Stimulated activated naive B cell treated with anti-CD40 and anti-IgM and Interleukin-4, amounts not matched to agents 10 μg/mL and 1 μg/mL and 100 μg/mL, for 72 hours (primary cell): ENCODE measurements at regions not wholly inside any gene's neighbourhood (a gene's known extent, or its start where the extent isn't known, plus 50 kb on each side); places are given as distances from the start of the nearest gene placed in this dataset.
A peak's percentile ranks its signal among the peaks of the same experiment; 100 is the strongest.
"Not testable (repeated sequence)": the region's sequence is repeated elsewhere in the genome, so short reads cannot be mapped to it uniquely, and the experiment has no call there.

Experiments
- ATAC-seq, 2 donors: fragments of 150-1000 bp; cut with Tn5 transposase; replicated peaks; 2 replicates each; pipeline ENCODE4 v1.10.0; 2021; ENCODE audit warnings: moderate library complexity in 1 of 2
- DNase-seq: peaks from one replicate; pipeline ENCODE4 v3.0.0; 2021
- H3K27ac Mint-ChIP-seq: one replicate; pipeline ENCODE4 v1.8.0; 2022; ENCODE audit warnings: mild to moderate bottlenecking, mixed read lengths
- H3K27me3 Mint-ChIP-seq, 2 donors: one replicate each; pipeline ENCODE4 v1.8.0; 2022; ENCODE audit warnings: mixed read lengths in 2 of 2
- H3K36me3 Mint-ChIP-seq, 2 donors: one replicate each; pipeline ENCODE4 v1.8.0; 2022; ENCODE audit warnings: mixed read lengths in 2 of 2, mild to moderate bottlenecking in 1 of 2
- H3K4me1 Mint-ChIP-seq, 2 donors: one replicate each; pipeline ENCODE4 v1.8.0; 2022; ENCODE audit warnings: mixed read lengths in 2 of 2, mild to moderate bottlenecking in 1 of 2
- H3K4me3 Mint-ChIP-seq, 2 donors: one replicate each; pipeline ENCODE4 v1.8.0; 2022; ENCODE audit warnings: mild to moderate bottlenecking in 2 of 2, mixed read lengths in 2 of 2, moderate library complexity in 1 of 2
- H3K9me3 Mint-ChIP-seq, 2 donors: one replicate each; pipeline ENCODE4 v1.8.0; 2022; ENCODE audit warnings: mixed read lengths in 2 of 2, mild to moderate bottlenecking in 1 of 2

GRCh38 chr2:129801575-129801974, 177.9 kb upstream of the RAB6C start:
- Mint-ChIP-seq H3K27me3 (peaks cover 0 to 11% of the 10 kb centered on the region in 2 donors), H3K9me3 (no peaks in the 10 kb centered on the region), H3K27ac (no peak overlapping the region), H3K4me3 (no peak overlapping the region), H3K36me3 (no peaks in the 10 kb centered on the region), H3K4me1 (no peaks in the 10 kb centered on the region)
- DNase-seq (no peak), ATAC-seq (no peak)

- Mint-ChIP-seq H3K27me3 (peaks cover 0 to 11% of the 10 kb centered on the region in 2 donors), H3K9me3 (no peaks in the 10 kb centered on the region), H3K4me1 (no peaks in the 10 kb centered on the region), H3K27ac (no peak overlapping the region), H3K4me3 (no peak overlapping the region), H3K36me3 (no peaks in the 10 kb centered on the region)
- DNase-seq (no peak), ATAC-seq (no peak)
These were observed 177.2 kb upstream of the RAB6C start for GRCh38 chr2:129802290-129802689.

GRCh38 chr2:129803032-129803431, 176.4 kb upstream of the RAB6C start:
- Mint-ChIP-seq H3K9me3 (no peaks in the 10 kb centered on the region), H3K4me1 (no peaks in the 10 kb centered on the region), H3K27me3 (peaks cover 0 to 11% of the 10 kb centered on the region in 2 donors), H3K27ac (no peak overlapping the region), H3K4me3 (no peak overlapping the region), H3K36me3 (no peaks in the 10 kb centered on the region)
- ATAC-seq = no peak
- no peak for DNase-seq

GRCh38 chr2:129803871-129804270, 175.6 kb upstream of the RAB6C start:
- no peak overlapping the region for H3K27ac Mint-ChIP-seq
- DNase-seq (no peak), ATAC-seq (no peak)
- no peaks in the 10 kb centered on the region for H3K9me3 Mint-ChIP-seq
- H3K36me3 Mint-ChIP-seq = no peaks in the 10 kb centered on the region
- no peak overlapping the region for H3K4me3 Mint-ChIP-seq
- H3K27me3 Mint-ChIP-seq = peaks cover 0 to 11% of the 10 kb centered on the region in 2 donors
- no peaks in the 10 kb centered on the region for H3K4me1 Mint-ChIP-seq

GRCh38 chr2:129805899-129806298, 173.6 kb upstream of the RAB6C start:
- Mint-ChIP-seq H3K27ac (no peak overlapping the region), H3K4me3 (no peak overlapping the region), H3K4me1 (no peaks in the 10 kb centered on the region), H3K27me3 (peaks cover 2 to 8% of the 10 kb centered on the region in 2 donors), H3K9me3 (no peaks in the 10 kb centered on the region), H3K36me3 (no peaks in the 10 kb centered on the region)
- no peak for ATAC-seq
- no peak for DNase-seq

GRCh38 chr2:129806317-129806716, 173.1 kb upstream of the RAB6C start:
- no peak for DNase-seq
- H3K36me3 Mint-ChIP-seq = no peaks in the 10 kb centered on the region
- no peak overlapping the region for H3K27ac Mint-ChIP-seq
- no peaks in the 10 kb centered on the region for H3K9me3 Mint-ChIP-seq
- ATAC-seq = no peak
- no peaks in the 10 kb centered on the region for H3K4me1 Mint-ChIP-seq
- no peak overlapping the region for H3K4me3 Mint-ChIP-seq
- H3K27me3 Mint-ChIP-seq = peaks cover 6 to 13% of the 10 kb centered on the region in 2 donors

- Mint-ChIP-seq H3K36me3 (no peaks in the 10 kb centered on the region), H3K27me3 (peaks cover 7% of the 10 kb centered on the region in 2 donors), H3K4me3 (no peak overlapping the region), H3K27ac (no peak overlapping the region), H3K4me1 (peaks cover 0 to 2% of the 10 kb centered on the region in 2 donors), H3K9me3 (no peaks in the 10 kb centered on the region)
- DNase-seq = no peak
- no peak for ATAC-seq
These were observed 172.5 kb upstream of the RAB6C start for GRCh38 chr2:129806990-129807389.

GRCh38 chr2:129807642-129808338, 171.7 kb upstream of the RAB6C start:
- H3K4me3 Mint-ChIP-seq, H3K36me3 Mint-ChIP-seq, H3K9me3 Mint-ChIP-seq, DNase-seq, H3K27ac Mint-ChIP-seq, H3K4me1 Mint-ChIP-seq, ATAC-seq, H3K27me3 Mint-ChIP-seq: not testable (repeated sequence)

- Mint-ChIP-seq H3K27ac (no peak overlapping the region), H3K27me3 (peaks cover 6 to 25% of the 10 kb centered on the region in 2 donors), H3K4me3 (no peak overlapping the region), H3K9me3 (peaks cover 2 to 8% of the 10 kb centered on the region in 2 donors), H3K36me3 (peaks cover 0 to 4% of the 10 kb centered on the region in 2 donors), H3K4me1 (peaks cover 6 to 15% of the 10 kb centered on the region in 2 donors)
- ATAC-seq (no peak), DNase-seq (no peak)
These were observed 168.9 kb upstream of the RAB6C start for GRCh38 chr2:129810521-129810920.

GRCh38 chr2:129812071-129812470, 167.4 kb upstream of the RAB6C start:
- Mint-ChIP-seq H3K27ac (no peak overlapping the region), H3K36me3 (peaks cover 0 to 4% of the 10 kb centered on the region in 2 donors), H3K4me1 (peaks cover 6 to 15% of the 10 kb centered on the region in 2 donors), H3K27me3 (peaks cover 6 to 25% of the 10 kb centered on the region in 2 donors), H3K9me3 (peaks cover 7 to 13% of the 10 kb centered on the region in 2 donors), H3K4me3 (no peak overlapping the region)
- peak; percentile 93 to 98 for ATAC-seq
- DNase-seq = peak; percentile 65

GRCh38 chr2:129812654-129813053, 166.8 kb upstream of the RAB6C start:
- Mint-ChIP-seq H3K27ac (no peak overlapping the region), H3K36me3 (peaks cover 0 to 4% of the 10 kb centered on the region in 2 donors), H3K4me1 (peaks cover 6 to 15% of the 10 kb centered on the region in 2 donors), H3K4me3 (no peak overlapping the region), H3K27me3 (peaks cover 6 to 25% of the 10 kb centered on the region in 2 donors), H3K9me3 (peaks cover 7 to 13% of the 10 kb centered on the region in 2 donors)
- DNase-seq = no peak
- ATAC-seq = no peak

GRCh38 chr2:129813404-129813803, 166.1 kb upstream of the RAB6C start:
- no peak for ATAC-seq
- Mint-ChIP-seq H3K27me3 (peaks cover 6 to 25% of the 10 kb centered on the region in 2 donors), H3K36me3 (peaks cover 0 to 4% of the 10 kb centered on the region in 2 donors), H3K4me1 (peaks cover 6 to 15% of the 10 kb centered on the region in 2 donors), H3K27ac (no peak overlapping the region), H3K4me3 (no peak overlapping the region), H3K9me3 (peaks cover 7 to 13% of the 10 kb centered on the region in 2 donors)
- no peak for DNase-seq

- Mint-ChIP-seq H3K4me3 (no peak overlapping the region), H3K36me3 (peaks cover 0 to 4% of the 10 kb centered on the region in 2 donors), H3K27ac (no peak overlapping the region), H3K27me3 (peaks cover 0 to 18% of the 10 kb centered on the region in 2 donors), H3K4me1 (peaks cover 6 to 13% of the 10 kb centered on the region in 2 donors), H3K9me3 (peaks cover 7 to 13% of the 10 kb centered on the region in 2 donors)
- ATAC-seq = no peak
- no peak for DNase-seq
These were observed 162.5 kb upstream of the RAB6C start for GRCh38 chr2:129816813-129817574.

GRCh38 chr2:129819855-129820254, 159.6 kb upstream of the RAB6C start:
- no peak overlapping the region for H3K4me3 Mint-ChIP-seq
- no peak overlapping the region for H3K27ac Mint-ChIP-seq
- peaks cover 7 to 10% of the 10 kb centered on the region in 2 donors for H3K9me3 Mint-ChIP-seq
- ATAC-seq = peak in 1 of 2 donors; percentile 16
- peaks cover 0 to 5% of the 10 kb centered on the region in 2 donors for H3K27me3 Mint-ChIP-seq
- no peak for DNase-seq
- peaks cover 0 to 4% of the 10 kb centered on the region in 2 donors for H3K36me3 Mint-ChIP-seq
- no peaks in the 10 kb centered on the region for H3K4me1 Mint-ChIP-seq

GRCh38 chr2:129820908-129821307, 158.6 kb upstream of the RAB6C start:
- H3K27me3 Mint-ChIP-seq = no peaks in the 10 kb centered on the region
- DNase-seq = no peak
- no peak overlapping the region for H3K27ac Mint-ChIP-seq
- H3K9me3 Mint-ChIP-seq = peaks cover under 1% of the 10 kb centered on the region in 2 donors
- ATAC-seq = no peak
- H3K4me3 Mint-ChIP-seq = no peak overlapping the region
- H3K36me3 Mint-ChIP-seq = no peaks in the 10 kb centered on the region
- H3K4me1 Mint-ChIP-seq = no peaks in the 10 kb centered on the region
